GM12878 (cell line): ENCODE measurements at regions not wholly inside any gene's neighbourhood (a gene's known extent, or its start where the extent isn't known, plus 50 kb on each side); places are given as distances from the start of the nearest gene placed in this dataset.

ENCODE experiments used
- CREB1 ChIP-seq: IDR thresholded peaks from 2 replicates; pipeline ENCODE4 v1.6.1; 2012; ENCODE audit warnings: low read depth, mild to moderate bottlenecking, inconsistent platforms
- CTCF ChIP-seq, 3 experiments: IDR thresholded peaks in 2 of 3; conservative IDR thresholded peaks in 1 of 3; 2 replicates each; pipeline ENCODE4 v1.5.1; 2011; ENCODE audit warnings: low read depth in 3 of 3, low read length in 3 of 3, mild to moderate bottlenecking in 3 of 3, control low read depth in 2 of 3, moderate library complexity in 2 of 3, inconsistent platforms in 1 of 3, mixed read lengths in 1 of 3; ENCODE audit not compliant: control insufficient read depth in 2 of 3, insufficient read depth in 1 of 3; ENCODE audit errors: extremely low read depth in 1 of 3
- EP300 ChIP-seq, 2 experiments: fragments of 150-350 bp in 1 of 2; IDR thresholded peaks; 2 replicates each; pipeline ENCODE4 v1.6.1; 2011 to 2012; ENCODE audit warnings: low read depth in 2 of 2, low read length in 2 of 2, borderline replicate concordance in 1 of 2, improper control_type of control experiment in 1 of 2, inconsistent platforms in 1 of 2; ENCODE audit not compliant: control insufficient read depth in 1 of 2
- JUND ChIP-seq: IDR thresholded peaks from 2 replicates; pipeline ENCODE4 v1.6.1; 2012; ENCODE audit warnings: low read depth, mild to moderate bottlenecking, low read length, improper control_type of control experiment, moderate library complexity
- PAX5 ChIP-seq: IDR thresholded peaks from 2 replicates; pipeline ENCODE4 v1.6.1; 2011; ENCODE audit warnings: low read depth, low read length, borderline replicate concordance
- POLR2A ChIP-seq: IDR thresholded peaks from 2 replicates; pipeline ENCODE4 v1.6.1; 2011; ENCODE audit warnings: low read depth, mild to moderate bottlenecking, low read length
- RAD51 ChIP-seq: fragments of 450-650 bp; IDR thresholded peaks from 2 replicates; pipeline ENCODE4 v1.6.1; 2016; ENCODE audit warnings: moderate library complexity, mild to moderate bottlenecking, inconsistent platforms
- SIN3A ChIP-seq: IDR thresholded peaks from 2 replicates; pipeline ENCODE4 v1.6.1; 2012; ENCODE audit warnings: low read depth, low read length, improper control_type of control experiment
- SUZ12 ChIP-seq: fragments of 200-600 bp; sonication (generic); IDR thresholded peaks from one replicate; pipeline ENCODE4 v1.6.1; 2018; ENCODE audit warnings: antibody characterized with exemption, mild to moderate bottlenecking; ENCODE audit not compliant: unreplicated experiment
- ZBED1 ChIP-seq: IDR thresholded peaks from 2 replicates; pipeline ENCODE4 v1.6.1; 2016; ENCODE audit warnings: borderline replicate concordance
- TF ChIP-seq, protein P1 (sequence below): IDR thresholded peaks from 2 replicates; pipeline ENCODE4 v1.6.1; 2011; ENCODE audit warnings: borderline replicate concordance, low read depth, mild to moderate bottlenecking, moderate library complexity, mixed read lengths, low read length; ENCODE audit not compliant: insufficient read depth; ENCODE audit errors: extremely low read length
- TF ChIP-seq, protein P2 (sequence below): fragments of 150-350 bp; IDR thresholded peaks from 2 replicates; pipeline ENCODE4 v1.6.1; 2016; ENCODE audit warnings: low read depth, low read length
- TF ChIP-seq, protein P3 (sequence below): IDR thresholded peaks from 2 replicates; pipeline ENCODE4 v1.6.1; 2012; ENCODE audit warnings: low read depth, low read length, improper control_type of control experiment

- no peak for TF ChIP-seq CREB1
- no peak for TF ChIP-seq SUZ12
- TF ChIP-seq CTCF (IDR thresholded peaks at IDR 0.05 in 2 of 3, conservative IDR thresholded peaks at IDR 0.05 in 1 of 3; ENCODE audit: control insufficient read depth in 2 of 3, extremely low read depth in 1 of 3, insufficient read depth in 1 of 3, low read depth in 3 of 3, low read length in 3 of 3): no peak
- no peak for TF ChIP-seq POLR2A
- no peak for TF ChIP-seq EP300 (IDR thresholded peaks at IDR 0.05; ENCODE audit: borderline replicate concordance in 1 of 2, control insufficient read depth in 1 of 2, low read depth in 2 of 2, low read length in 2 of 2)
- no peak for TF ChIP-seq JUND
- TF ChIP-seq ZBED1: no peak
- TF ChIP-seq SIN3A: no peak
- TF ChIP-seq PAX5: no peak
- TF ChIP-seq, protein P1, sequence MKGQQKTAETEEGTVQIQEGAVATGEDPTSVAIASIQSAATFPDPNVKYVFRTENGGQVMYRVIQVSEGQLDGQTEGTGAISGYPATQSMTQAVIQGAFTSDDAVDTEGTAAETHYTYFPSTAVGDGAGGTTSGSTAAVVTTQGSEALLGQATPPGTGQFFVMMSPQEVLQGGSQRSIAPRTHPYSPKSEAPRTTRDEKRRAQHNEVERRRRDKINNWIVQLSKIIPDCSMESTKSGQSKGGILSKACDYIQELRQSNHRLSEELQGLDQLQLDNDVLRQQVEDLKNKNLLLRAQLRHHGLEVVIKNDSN: no peak
- TF ChIP-seq, protein P2, sequence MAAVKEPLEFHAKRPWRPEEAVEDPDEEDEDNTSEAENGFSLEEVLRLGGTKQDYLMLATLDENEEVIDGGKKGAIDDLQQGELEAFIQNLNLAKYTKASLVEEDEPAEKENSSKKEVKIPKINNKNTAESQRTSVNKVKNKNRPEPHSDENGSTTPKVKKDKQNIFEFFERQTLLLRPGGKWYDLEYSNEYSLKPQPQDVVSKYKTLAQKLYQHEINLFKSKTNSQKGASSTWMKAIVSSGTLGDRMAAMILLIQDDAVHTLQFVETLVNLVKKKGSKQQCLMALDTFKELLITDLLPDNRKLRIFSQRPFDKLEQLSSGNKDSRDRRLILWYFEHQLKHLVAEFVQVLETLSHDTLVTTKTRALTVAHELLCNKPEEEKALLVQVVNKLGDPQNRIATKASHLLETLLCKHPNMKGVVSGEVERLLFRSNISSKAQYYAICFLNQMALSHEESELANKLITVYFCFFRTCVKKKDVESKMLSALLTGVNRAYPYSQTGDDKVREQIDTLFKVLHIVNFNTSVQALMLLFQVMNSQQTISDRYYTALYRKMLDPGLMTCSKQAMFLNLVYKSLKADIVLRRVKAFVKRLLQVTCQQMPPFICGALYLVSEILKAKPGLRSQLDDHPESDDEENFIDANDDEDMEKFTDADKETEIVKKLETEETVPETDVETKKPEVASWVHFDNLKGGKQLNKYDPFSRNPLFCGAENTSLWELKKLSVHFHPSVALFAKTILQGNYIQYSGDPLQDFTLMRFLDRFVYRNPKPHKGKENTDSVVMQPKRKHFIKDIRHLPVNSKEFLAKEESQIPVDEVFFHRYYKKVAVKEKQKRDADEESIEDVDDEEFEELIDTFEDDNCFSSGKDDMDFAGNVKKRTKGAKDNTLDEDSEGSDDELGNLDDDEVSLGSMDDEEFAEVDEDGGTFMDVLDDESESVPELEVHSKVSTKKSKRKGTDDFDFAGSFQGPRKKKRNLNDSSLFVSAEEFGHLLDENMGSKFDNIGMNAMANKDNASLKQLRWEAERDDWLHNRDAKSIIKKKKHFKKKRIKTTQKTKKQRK: no peak
- TF ChIP-seq, protein P3, sequence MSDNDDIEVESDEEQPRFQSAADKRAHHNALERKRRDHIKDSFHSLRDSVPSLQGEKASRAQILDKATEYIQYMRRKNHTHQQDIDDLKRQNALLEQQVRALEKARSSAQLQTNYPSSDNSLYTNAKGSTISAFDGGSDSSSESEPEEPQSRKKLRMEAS: no peak
- no peak for TF ChIP-seq RAD51
Measured at GRCh38 chr5:61816585-61817450, 484.8 kb downstream of the ZSWIM6 start.
